KMS-11 (cell line): ENCODE measurements at regions not wholly inside any gene's neighbourhood (a gene's known extent, or its start where the extent isn't known, plus 50 kb on each side); places are given as distances from the start of the nearest gene placed in this dataset.
"Not testable (repeated sequence)": the region's sequence is repeated elsewhere in the genome, so short reads cannot be mapped to it uniquely, and the experiment has no call there.

Experiments used
- H2AFZ ChIP-seq: fragments of 200-600 bp; sonication (generic); 2 replicates; pipeline ENCODE4 v1.6.1; 2016; ENCODE audit warnings: antibody characterized with exemption, mixed run types, low read depth
- H3K27ac ChIP-seq: fragments of 200-600 bp; sonication (generic); 2 replicates; pipeline ENCODE4 v1.6.1; 2016; ENCODE audit warnings: mild to moderate bottlenecking, mixed run types
- H3K27me3 ChIP-seq: fragments of 200-600 bp; sonication (generic); 2 replicates; pipeline ENCODE4 v1.6.1; 2017; ENCODE audit warnings: mild to moderate bottlenecking, low read depth, mixed run types, moderate library complexity; ENCODE audit not compliant: insufficient read depth
- H3K36me3 ChIP-seq: fragments of 200-600 bp; sonication (generic); 2 replicates; pipeline ENCODE4 v1.6.1; 2017; ENCODE audit warnings: mild to moderate bottlenecking, mixed run types; ENCODE audit not compliant: insufficient read depth
- H3K4me1 ChIP-seq: fragments of 200-600 bp; sonication (generic); 2 replicates; pipeline ENCODE4 v1.6.1; 2016; ENCODE audit warnings: mild to moderate bottlenecking, low read depth, mixed run types; ENCODE audit not compliant: poor library complexity, severe bottlenecking
- H3K4me2 ChIP-seq: fragments of 200-600 bp; sonication (generic); 2 replicates; pipeline ENCODE4 v1.7.0; 2016; ENCODE audit warnings: mild to moderate bottlenecking, mixed run types
- H3K4me3 ChIP-seq: fragments of 200-600 bp; sonication (generic); IDR thresholded peaks from 2 replicates; pipeline ENCODE4 v1.6.1; 2017; ENCODE audit warnings: low read depth, low read length, mixed read lengths; ENCODE audit not compliant: insufficient read depth
- H3K79me2 ChIP-seq: fragments of 200-600 bp; sonication (generic); 2 replicates; pipeline ENCODE4 v1.6.1; 2016; ENCODE audit warnings: low read depth, mixed run types; ENCODE audit not compliant: insufficient read depth
- H3K9ac ChIP-seq: fragments of 200-600 bp; sonication (generic); 2 replicates; pipeline ENCODE4 v1.6.1; 2016; ENCODE audit warnings: mild to moderate bottlenecking, mixed run types
- H4K20me1 ChIP-seq: fragments of 200-600 bp; sonication (generic); 2 replicates; pipeline ENCODE4 v1.6.1; 2016; ENCODE audit warnings: mild to moderate bottlenecking, mixed run types; ENCODE audit not compliant: insufficient read depth
- TF ChIP-seq, protein P1 (sequence below): fragments of 200-600 bp; sonication (generic); conservative IDR thresholded peaks from 2 replicates; pipeline ENCODE4 v1.6.1; 2017; ENCODE audit warnings: low read depth, mild to moderate bottlenecking, antibody characterized with exemption, low read length, moderate library complexity, mixed read lengths

DNA sequence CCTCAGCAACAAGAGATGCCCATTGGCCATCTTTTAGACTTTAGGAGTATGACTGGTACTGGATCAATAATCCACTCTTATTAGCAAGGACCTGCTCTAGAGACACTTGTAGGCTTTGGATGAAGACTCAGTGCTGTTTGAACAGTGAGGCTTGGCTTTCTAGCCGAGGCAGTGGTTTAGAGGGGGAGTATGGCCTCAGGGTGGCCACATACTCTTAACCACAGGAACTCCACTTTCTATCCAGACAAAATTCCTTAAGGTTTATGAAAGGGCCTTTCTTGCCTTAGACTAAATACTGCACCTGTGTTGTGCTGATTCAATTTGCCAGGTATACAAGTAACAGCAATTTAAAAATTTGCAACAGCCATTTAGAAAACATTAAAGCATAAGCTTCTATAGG is 1046.3 kb downstream of the DIPK2A start:
- H3K4me2 ChIP-seq, result no peak overlapping the region
- no peak overlapping the region for H2AFZ ChIP-seq
- H3K4me1 ChIP-seq, result no peaks in the 10 kb centered on the region
- H4K20me1 ChIP-seq, result no peaks in the 10 kb centered on the region
- no peaks in the 10 kb centered on the region for H3K36me3 ChIP-seq
- no peak overlapping the region for H3K4me3 ChIP-seq
- TF ChIP-seq, protein P1, sequence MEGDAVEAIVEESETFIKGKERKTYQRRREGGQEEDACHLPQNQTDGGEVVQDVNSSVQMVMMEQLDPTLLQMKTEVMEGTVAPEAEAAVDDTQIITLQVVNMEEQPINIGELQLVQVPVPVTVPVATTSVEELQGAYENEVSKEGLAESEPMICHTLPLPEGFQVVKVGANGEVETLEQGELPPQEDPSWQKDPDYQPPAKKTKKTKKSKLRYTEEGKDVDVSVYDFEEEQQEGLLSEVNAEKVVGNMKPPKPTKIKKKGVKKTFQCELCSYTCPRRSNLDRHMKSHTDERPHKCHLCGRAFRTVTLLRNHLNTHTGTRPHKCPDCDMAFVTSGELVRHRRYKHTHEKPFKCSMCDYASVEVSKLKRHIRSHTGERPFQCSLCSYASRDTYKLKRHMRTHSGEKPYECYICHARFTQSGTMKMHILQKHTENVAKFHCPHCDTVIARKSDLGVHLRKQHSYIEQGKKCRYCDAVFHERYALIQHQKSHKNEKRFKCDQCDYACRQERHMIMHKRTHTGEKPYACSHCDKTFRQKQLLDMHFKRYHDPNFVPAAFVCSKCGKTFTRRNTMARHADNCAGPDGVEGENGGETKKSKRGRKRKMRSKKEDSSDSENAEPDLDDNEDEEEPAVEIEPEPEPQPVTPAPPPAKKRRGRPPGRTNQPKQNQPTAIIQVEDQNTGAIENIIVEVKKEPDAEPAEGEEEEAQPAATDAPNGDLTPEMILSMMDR, result no peak
- no peak overlapping the region for H3K27ac ChIP-seq
- H3K27me3 ChIP-seq, result no peaks in the 10 kb centered on the region
- H3K79me2 ChIP-seq, result no peaks in the 10 kb centered on the region
- no peak overlapping the region for H3K9ac ChIP-seq

DNA sequence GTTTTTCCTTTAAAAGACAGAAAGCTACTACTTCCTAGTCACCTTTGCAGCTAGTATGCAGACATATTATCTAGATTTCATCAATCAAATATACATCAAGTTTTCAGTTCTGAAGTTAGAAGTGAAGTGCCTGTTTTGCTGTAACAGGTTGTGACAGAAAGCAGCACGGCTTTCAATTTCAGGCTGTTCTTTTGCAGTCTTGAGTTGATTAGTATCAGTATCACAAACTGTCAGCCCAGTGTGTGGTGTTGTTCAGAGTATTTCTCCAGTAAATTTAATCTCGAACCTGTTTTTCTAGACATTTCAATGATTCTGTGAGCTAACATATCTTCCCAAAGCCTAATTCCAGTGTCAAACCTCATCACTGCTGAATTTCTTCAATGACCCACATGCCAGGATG is 1050.8 kb downstream of the DIPK2A start:
- no peaks in the 10 kb centered on the region for H3K36me3 ChIP-seq
- no peak overlapping the region for H3K9ac ChIP-seq
- H3K4me1 ChIP-seq, result no peaks in the 10 kb centered on the region
- no peak overlapping the region for H3K4me3 ChIP-seq
- TF ChIP-seq, protein P1, result no peak
- H3K4me2 ChIP-seq, result no peak overlapping the region
- no peak overlapping the region for H3K27ac ChIP-seq
- H3K27me3 ChIP-seq, result no peaks in the 10 kb centered on the region
- no peaks in the 10 kb centered on the region for H3K79me2 ChIP-seq
- H2AFZ ChIP-seq, result no peak overlapping the region
- no peaks in the 10 kb centered on the region for H4K20me1 ChIP-seq

DNA sequence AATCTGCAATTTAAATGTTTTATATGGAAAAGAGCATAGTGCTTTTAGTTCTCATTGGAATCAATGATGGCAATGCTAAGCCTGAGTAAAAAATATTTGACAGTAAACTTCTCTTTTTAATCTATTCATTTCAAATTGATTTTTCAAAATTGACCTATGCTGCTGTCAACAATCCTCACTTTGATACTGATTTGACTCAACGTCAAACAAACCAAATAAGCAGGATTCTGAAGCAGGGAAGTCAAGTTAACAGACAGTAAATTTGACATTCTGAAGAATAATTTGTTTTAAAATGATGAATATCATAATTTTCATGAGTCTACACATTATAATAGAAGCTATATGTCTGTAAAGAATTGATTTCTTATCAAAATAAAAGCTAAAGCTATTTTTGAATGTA is 1053.1 kb downstream of the DIPK2A start:
- Histone ChIP-seq H4K20me1 (no peaks in the 10 kb centered on the region), H3K27ac (no peak overlapping the region), H3K4me3 (no peak overlapping the region), H2AFZ (no peak overlapping the region), H3K4me2 (no peak overlapping the region), H3K27me3 (no peaks in the 10 kb centered on the region), H3K36me3 (no peaks in the 10 kb centered on the region), H3K79me2 (no peaks in the 10 kb centered on the region), H3K9ac (no peak overlapping the region), H3K4me1 (no peaks in the 10 kb centered on the region)
- TF ChIP-seq, protein P1, result no peak

GRCh38 chr3:145027186-145027585 is 1055.6 kb downstream of the DIPK2A start:
- not testable (repeated sequence) for H3K4me1 ChIP-seq, H3K4me2 ChIP-seq, H3K36me3 ChIP-seq, H2AFZ ChIP-seq, H3K27me3 ChIP-seq, H3K9ac ChIP-seq, H3K27ac ChIP-seq, H3K79me2 ChIP-seq, H4K20me1 ChIP-seq, H3K4me3 ChIP-seq

- TF ChIP-seq, protein P1, result no peak
- Histone ChIP-seq H3K4me2 (no peak overlapping the region), H2AFZ (no peak overlapping the region), H3K27me3 (no peaks in the 10 kb centered on the region), H4K20me1 (no peaks in the 10 kb centered on the region), H3K79me2 (no peaks in the 10 kb centered on the region), H3K36me3 (no peaks in the 10 kb centered on the region), H3K9ac (no peak overlapping the region), H3K4me3 (no peak overlapping the region), H3K27ac (no peak overlapping the region), H3K4me1 (no peaks in the 10 kb centered on the region)
These were observed 1061.2 kb downstream of the DIPK2A start for GRCh38 chr3:145032791-145033190.
